Esophagus muscularis mucosa (tissue), 4 donors: ENCODE measurements at regions not wholly inside any gene's neighbourhood (a gene's known extent, or its start where the extent isn't known, plus 50 kb on each side); places are given as distances from the start of the nearest gene placed in this dataset.
"Not testable (repeated sequence)": the region's sequence is repeated elsewhere in the genome, so short reads cannot be mapped to it uniquely, and the experiment has no call there.

Experiments used
- EP300 ChIP-seq: sonication (generic); formaldehyde crosslinking; IDR thresholded peaks from one replicate; pipeline ENCODE4 v1.6.1; 2017; ENCODE audit warnings: antibody characterized with exemption
- POLR2A ChIP-seq: fragments of 450-650 bp; IDR thresholded peaks from one replicate; pipeline ENCODE4 v1.6.1; 2017; ENCODE audit warnings: antibody characterized with exemption, moderate library complexity, mild to moderate bottlenecking, low read depth
- POLR2AphosphoS5 ChIP-seq, 2 donors: sonication (generic); formaldehyde crosslinking; IDR thresholded peaks; one replicate each; pipeline ENCODE4 v1.6.1; 2017; ENCODE audit warnings: antibody characterized with exemption in 2 of 2
- TF ChIP-seq, protein P1 (sequence below), 3 experiments: fragments of 200-600 bp in 2 of 3; fragments of 450-650 bp in 1 of 3; sonication (generic) in 2 of 3; IDR thresholded peaks; one replicate each; pipeline ENCODE4 v1.5.1; 2017 to 2019; ENCODE audit warnings: antibody characterized with exemption in 3 of 3, mild to moderate bottlenecking in 2 of 3, moderate library complexity in 1 of 3

DNA sequence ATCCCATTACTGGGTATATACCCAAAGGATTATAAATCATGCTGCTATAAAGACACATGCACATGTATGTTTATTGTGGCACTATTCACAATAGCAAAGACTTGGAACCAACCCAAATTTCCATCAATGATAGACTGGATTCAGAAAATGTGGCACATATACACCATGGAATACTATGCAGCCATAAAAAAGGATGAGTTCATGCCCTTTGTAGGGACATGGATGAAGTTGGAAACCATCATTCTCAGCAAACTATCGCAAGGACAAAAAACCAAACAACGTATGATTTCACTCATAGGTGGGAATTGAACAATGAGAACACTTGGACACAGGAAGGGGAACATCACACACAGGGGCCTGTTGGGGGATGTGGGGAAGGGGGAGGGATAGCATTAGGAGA lies 71.7 kb upstream of the ADAMTS18 start:
- not testable (repeated sequence) for TF ChIP-seq EP300; POLR2A; POLR2AphosphoS5 (IDR thresholded peaks at IDR 0.05)
- TF ChIP-seq, protein P1, sequence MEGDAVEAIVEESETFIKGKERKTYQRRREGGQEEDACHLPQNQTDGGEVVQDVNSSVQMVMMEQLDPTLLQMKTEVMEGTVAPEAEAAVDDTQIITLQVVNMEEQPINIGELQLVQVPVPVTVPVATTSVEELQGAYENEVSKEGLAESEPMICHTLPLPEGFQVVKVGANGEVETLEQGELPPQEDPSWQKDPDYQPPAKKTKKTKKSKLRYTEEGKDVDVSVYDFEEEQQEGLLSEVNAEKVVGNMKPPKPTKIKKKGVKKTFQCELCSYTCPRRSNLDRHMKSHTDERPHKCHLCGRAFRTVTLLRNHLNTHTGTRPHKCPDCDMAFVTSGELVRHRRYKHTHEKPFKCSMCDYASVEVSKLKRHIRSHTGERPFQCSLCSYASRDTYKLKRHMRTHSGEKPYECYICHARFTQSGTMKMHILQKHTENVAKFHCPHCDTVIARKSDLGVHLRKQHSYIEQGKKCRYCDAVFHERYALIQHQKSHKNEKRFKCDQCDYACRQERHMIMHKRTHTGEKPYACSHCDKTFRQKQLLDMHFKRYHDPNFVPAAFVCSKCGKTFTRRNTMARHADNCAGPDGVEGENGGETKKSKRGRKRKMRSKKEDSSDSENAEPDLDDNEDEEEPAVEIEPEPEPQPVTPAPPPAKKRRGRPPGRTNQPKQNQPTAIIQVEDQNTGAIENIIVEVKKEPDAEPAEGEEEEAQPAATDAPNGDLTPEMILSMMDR (IDR thresholded peaks at IDR 0.05) = not testable (repeated sequence)
